ENCODE measurements at regions not wholly inside any gene's neighbourhood (a gene's known extent, or its start where the extent isn't known, plus 50 kb on each side); places are given as distances from the start of the nearest gene placed in this dataset.

- H3K23ac ChIP-seq (ENCODE audit: low read depth, low read length) = no peak overlapping the region
- no peak overlapping the region for H2AK5ac ChIP-seq (ENCODE audit: low read depth, low read length)
- no peak overlapping the region for H2BK5ac ChIP-seq (ENCODE audit: low read depth, low read length, poor library complexity, severe bottlenecking)
- no peak overlapping the region for H3K4ac ChIP-seq (ENCODE audit: low read depth, low read length)
- no peak overlapping the region for H3K4me3 ChIP-seq (ENCODE audit: insufficient read depth, low read depth, low read length)
- no peaks in the 10 kb centered on the region for H3K36me3 ChIP-seq (ENCODE audit: control insufficient read depth, insufficient read depth, low read length)
- no TSS peak for BruUV-seq (replicated peaks)
- H4K91ac ChIP-seq (ENCODE audit: insufficient read depth, low read depth, low read length) = no peak overlapping the region
- H3K27me3 ChIP-seq (ENCODE audit: control insufficient read depth, insufficient read depth, low read length) = no peaks in the 10 kb centered on the region
- no peaks in the 10 kb centered on the region for H3K9me1 ChIP-seq (ENCODE audit: insufficient read depth, low read length)
- H3K79me1 ChIP-seq (ENCODE audit: low read depth in 1 of 2, low read length in 2 of 2) = no peaks in the 10 kb centered on the region
- H2AFZ ChIP-seq (replicated peaks; ENCODE audit: low read length, poor library complexity) = no peak overlapping the region
- no peak overlapping the region for H3K18ac ChIP-seq (ENCODE audit: low read depth, low read length)
- no peak overlapping the region for H4K8ac ChIP-seq (ENCODE audit: low read depth in 2 of 2, low read length in 2 of 2)
- H3K27ac ChIP-seq (ENCODE audit: insufficient read depth, low read length) = no peak overlapping the region
- in situ Hi-C loops (cut with MboI; ENCODE audit: low sequenced_read_pairs) (no loop called here), intact Hi-C loops (cut with micrococcal nuclease) (no loop called here), dilution Hi-C loops (cut with HindIII; ENCODE audit: low sequenced_read_pairs, unreplicated experiment) (no loop called here)
- no peak for TF ChIP-seq MXI1 (IDR thresholded peaks at IDR 0.05; ENCODE audit: borderline replicate concordance, low read depth, low read length)
- TF ChIP-seq, protein P1, sequence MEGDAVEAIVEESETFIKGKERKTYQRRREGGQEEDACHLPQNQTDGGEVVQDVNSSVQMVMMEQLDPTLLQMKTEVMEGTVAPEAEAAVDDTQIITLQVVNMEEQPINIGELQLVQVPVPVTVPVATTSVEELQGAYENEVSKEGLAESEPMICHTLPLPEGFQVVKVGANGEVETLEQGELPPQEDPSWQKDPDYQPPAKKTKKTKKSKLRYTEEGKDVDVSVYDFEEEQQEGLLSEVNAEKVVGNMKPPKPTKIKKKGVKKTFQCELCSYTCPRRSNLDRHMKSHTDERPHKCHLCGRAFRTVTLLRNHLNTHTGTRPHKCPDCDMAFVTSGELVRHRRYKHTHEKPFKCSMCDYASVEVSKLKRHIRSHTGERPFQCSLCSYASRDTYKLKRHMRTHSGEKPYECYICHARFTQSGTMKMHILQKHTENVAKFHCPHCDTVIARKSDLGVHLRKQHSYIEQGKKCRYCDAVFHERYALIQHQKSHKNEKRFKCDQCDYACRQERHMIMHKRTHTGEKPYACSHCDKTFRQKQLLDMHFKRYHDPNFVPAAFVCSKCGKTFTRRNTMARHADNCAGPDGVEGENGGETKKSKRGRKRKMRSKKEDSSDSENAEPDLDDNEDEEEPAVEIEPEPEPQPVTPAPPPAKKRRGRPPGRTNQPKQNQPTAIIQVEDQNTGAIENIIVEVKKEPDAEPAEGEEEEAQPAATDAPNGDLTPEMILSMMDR (conservative IDR thresholded peaks at IDR 0.05; ENCODE audit: low read depth, low read length) = no peak
- TF ChIP-seq RFX5 (IDR thresholded peaks at IDR 0.05; ENCODE audit: low read depth, low read length) = no peak
- TF ChIP-seq CEBPB (IDR thresholded peaks at IDR 0.05; ENCODE audit: low read depth, low read length) = no peak
- TF ChIP-seq BHLHE40 (IDR thresholded peaks at IDR 0.05; ENCODE audit: low read depth, low read length) = no peak
- no peak for TF ChIP-seq NFE2L2 (IDR thresholded peaks at IDR 0.05; ENCODE audit: low read depth, low read length)
- no peak for TF ChIP-seq MAZ (IDR thresholded peaks at IDR 0.05; ENCODE audit: borderline replicate concordance, low read depth, low read length)
- no peak for TF ChIP-seq RCOR1 (IDR thresholded peaks at IDR 0.05; ENCODE audit: insufficient replicate concordance, low read length)
- no peak for TF ChIP-seq POLR2A (IDR thresholded peaks at IDR 0.05; ENCODE audit: low read depth, low read length)
- no peak for TF ChIP-seq RAD21 (IDR thresholded peaks at IDR 0.05; ENCODE audit: low read length)
- no peak for TF ChIP-seq MAFK (IDR thresholded peaks at IDR 0.05; ENCODE audit: low read depth, low read length)
- WGBS, 2 experiments (ENCODE audit: extremely low coverage in 2 of 2, insufficient read length in 1 of 2) = no CpG with 5 or more reads among the region's 2 CpGs
- H2BK15ac ChIP-seq (ENCODE audit: low read depth, low read length) = no peak overlapping the region
- no peak overlapping the region for H3K9ac ChIP-seq (ENCODE audit: low read depth, low read length)
- DNase-seq = no peak
- no peak overlapping the region for H2AK9ac ChIP-seq (replicated peaks; ENCODE audit: low read depth, low read length, poor library complexity)
- no peak overlapping the region for H2BK20ac ChIP-seq (ENCODE audit: low read depth, low read length)
- no peak overlapping the region for H3K56ac ChIP-seq (ENCODE audit: extremely low read depth, insufficient read depth, low read length)
- no peaks in the 10 kb centered on the region for H3K4me1 ChIP-seq (ENCODE audit: control insufficient read depth, insufficient read depth, low read length)
- H3K9me3 ChIP-seq (ENCODE audit: control insufficient read depth, insufficient read depth, low read length) = no peaks in the 10 kb centered on the region
- CTCF ChIA-PET = no interaction called here
- no peak overlapping the region for H2BK120ac ChIP-seq (ENCODE audit: low read depth, low read length)
- no peak overlapping the region for H4K5ac ChIP-seq (ENCODE audit: low read depth, low read length)
- no peaks in the 10 kb centered on the region for H4K20me1 ChIP-seq (ENCODE audit: insufficient read depth, low read length)
- peak; percentile 64 for ATAC-seq (ENCODE audit: low read depth)
- H3K14ac ChIP-seq (replicated peaks; ENCODE audit: low read depth, low read length) = no peak overlapping the region
- POLR2A ChIA-PET (ENCODE audit: unreplicated experiment) = no interaction called here
- no peak overlapping the region for H3K4me2 ChIP-seq (ENCODE audit: low read depth, low read length)
These were observed 122.5 kb downstream of the SPATA18 start for GRCh38 chr4:52173470-52174045.
